GM18520 (cell line): ENCODE measurements at regions not wholly inside any gene's neighbourhood (a gene's known extent, or its start where the extent isn't known, plus 50 kb on each side); places are given as distances from the start of the nearest gene placed in this dataset.
"Not testable (repeated sequence)": the region's sequence is repeated elsewhere in the genome, so short reads cannot be mapped to it uniquely, and the experiment has no call there.

ENCODE experiments used
- ATAC-seq: cut with Tn5 transposase; IDR thresholded peaks from one replicate; pipeline ENCODE4 v1.9.1; 2021; ENCODE audit not compliant: unreplicated experiment

DNA sequence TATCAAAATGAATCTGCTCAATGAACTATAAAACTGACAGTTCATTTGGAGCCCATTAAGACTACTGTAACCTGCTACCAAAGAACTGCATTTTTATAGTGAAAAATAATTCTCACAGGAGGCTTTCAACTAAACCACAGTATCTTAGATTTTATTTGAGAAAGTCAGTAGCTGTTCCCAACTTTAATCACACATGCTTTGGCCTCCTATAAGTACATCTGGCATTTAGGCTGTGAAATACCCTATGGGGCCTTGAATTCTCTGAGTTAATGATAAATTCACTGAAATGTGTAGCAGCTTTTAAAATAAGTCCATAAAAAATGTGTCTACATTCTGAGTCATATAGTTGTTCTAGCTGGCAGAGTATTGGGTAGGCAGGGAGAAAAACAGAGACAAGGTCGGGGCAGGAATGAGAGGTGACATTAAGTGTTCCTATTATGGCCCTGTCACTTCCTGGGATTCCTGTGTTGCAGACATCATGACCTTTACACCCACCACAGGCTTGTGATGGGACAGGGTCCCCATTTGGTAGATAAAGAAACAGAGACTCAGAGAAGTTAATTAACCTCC is 588.8 kb downstream of the REEP3 start:
- no peak for ATAC-seq

DNA sequence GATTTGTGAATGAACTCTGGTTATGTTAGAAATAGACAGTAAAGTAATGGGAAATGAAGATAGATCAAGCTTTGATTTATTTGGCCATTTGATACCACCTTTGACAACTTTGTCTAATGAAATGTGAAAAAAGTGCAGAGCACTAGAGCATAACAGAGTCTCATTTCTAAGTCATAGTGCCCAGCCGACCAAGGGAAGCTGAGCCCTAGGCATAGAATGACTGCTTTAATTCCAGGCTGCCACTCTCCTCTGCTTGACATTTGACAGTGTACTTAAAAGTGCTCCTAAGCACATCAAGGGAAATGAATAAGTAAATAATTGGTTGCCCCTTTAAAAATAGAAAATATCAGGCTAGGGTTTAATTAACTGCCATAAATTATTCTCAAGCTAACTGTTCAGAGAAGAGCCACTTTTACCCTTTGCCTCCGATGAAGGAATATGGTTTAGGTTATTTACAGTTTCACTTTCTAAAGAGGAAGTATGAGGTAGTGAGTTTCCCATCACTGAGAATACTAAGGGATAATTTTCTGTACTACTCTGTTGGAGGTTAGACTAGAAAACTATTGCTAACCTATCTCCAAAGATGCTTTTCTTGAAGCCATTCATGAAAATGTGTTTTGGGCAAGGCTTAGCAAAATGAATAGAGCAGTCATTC is 591.6 kb downstream of the REEP3 start:
- no peak for ATAC-seq

DNA sequence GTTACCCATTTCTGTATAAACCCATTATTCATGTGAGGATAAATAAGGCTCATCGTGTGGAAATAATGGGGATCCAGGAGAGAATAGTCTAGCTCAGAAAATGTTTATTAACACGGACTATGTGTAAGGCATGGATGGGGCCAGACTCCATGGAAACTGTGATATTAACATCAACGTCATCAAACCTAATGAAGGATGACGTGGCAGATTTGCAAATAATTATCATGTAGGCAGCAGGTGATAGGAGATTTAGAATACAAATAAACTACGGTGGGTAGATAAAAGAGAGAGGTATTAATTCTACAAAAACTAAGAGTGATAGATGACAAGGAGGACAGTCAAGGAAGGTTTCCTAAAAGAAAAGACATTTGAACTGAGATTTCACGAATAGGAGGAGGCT is 592.2 kb downstream of the REEP3 start:
- no peak for ATAC-seq

DNA sequence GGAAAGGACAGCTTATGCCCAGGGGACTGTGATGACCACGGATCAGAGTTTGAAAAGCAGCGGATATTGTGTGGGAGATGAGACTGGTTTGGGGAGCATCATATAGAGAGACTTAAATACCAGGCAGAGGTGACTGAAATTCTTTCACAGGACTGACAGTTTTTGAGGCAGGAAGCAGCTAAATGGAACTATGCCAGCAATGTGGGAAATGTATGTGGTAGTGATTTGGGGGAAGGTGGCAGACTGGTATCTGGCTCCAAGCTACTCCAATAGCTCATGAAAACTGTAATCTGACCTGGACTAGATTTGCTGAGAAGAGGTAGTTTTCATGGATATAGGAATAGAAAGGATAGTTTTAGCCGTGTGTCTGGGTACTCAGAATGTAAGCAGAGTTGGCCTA is 592.6 kb downstream of the REEP3 start:
- no peak for ATAC-seq

DNA sequence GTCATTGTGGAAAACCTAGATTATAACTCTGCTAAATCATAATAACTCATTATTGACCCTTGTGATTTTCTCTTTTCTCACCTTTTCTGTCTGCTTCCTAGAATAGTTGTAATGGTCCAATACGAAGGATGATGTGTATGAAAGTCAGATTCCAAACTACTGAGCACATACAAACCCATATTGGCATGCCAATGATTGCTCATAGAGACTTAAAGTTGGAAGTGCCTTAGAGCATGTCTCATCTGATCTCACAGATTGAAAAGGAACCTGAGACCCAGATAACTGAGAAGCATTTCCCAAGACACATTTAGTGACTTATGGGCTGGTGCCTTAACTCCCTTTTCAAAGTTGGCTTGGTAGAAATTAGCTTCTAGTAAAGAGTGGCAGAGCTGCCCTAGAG is 594.3 kb downstream of the REEP3 start:
- no peak for ATAC-seq

DNA sequence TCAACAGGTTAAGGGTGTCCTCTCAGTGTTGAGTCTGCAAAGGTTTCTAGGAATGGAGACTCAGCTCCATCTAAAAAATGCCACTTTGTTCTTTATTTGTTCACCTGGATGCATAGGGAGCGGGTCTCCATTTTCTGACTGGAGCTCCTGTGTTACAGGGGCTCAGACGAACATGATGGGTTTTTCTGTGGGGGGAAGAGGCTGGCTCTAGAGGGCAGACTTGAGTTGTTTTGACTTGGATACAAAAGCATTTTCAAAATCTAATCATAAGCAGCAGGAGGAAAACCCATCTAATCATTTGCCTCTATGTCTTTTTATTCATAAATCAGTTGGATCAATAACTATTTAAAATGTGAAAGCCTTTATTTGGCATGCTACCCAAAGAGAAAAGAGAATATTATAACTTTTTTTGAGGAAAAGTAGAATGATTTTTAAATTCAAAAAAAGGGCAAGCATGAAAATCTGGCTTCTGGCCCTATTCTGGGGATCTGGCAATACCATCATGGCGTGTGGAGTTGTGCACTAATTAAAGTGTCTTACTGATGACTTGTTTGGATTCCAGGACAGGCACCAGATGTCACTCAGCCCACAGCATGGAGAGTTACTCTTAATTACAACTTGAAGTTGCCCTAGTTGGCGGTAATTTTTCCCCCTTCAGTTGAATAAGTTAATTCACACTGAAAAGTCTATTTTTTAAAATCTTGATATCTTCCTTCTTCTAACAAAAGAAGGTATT is 594.9 kb downstream of the REEP3 start:
- no peak for ATAC-seq

DNA sequence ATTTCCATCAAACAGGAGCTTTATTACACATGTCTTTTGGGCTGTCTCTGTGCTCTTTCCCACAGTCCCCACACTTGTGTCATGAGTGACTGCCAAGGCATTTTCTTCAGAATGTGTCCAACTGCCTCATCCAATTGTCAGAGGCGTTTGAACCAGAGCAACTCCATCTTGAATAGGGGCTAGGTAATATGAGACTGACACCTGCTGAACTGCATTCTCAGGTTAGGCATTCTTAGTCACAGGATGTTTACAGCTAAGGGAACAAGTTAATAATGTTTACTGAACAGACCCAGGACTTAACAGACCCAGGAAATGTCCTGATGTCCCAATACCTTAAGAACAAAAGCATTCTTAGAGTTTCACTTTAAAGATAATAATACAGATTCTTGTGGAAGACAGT is 595.5 kb downstream of the REEP3 start:
- no peak for ATAC-seq

DNA sequence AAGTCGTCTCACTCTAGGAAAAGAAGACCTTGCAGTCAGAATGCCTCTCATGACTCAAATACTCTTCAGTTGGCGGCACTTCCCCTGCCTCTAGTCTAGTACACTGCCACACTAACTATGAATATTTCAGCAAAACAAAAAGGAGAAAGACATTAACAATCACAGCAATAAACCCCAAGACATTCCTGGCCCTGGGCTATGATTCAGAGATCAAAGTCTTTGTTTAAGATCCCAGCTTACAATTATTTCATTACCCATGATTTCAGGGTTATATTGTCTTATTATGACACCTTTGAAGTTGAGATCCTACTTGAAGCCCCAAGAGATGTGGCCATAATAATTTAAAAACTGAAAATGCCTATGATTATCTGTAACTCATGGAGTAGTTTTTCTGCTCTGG is 597.5 kb downstream of the REEP3 start:
- ATAC-seq: no peak

DNA sequence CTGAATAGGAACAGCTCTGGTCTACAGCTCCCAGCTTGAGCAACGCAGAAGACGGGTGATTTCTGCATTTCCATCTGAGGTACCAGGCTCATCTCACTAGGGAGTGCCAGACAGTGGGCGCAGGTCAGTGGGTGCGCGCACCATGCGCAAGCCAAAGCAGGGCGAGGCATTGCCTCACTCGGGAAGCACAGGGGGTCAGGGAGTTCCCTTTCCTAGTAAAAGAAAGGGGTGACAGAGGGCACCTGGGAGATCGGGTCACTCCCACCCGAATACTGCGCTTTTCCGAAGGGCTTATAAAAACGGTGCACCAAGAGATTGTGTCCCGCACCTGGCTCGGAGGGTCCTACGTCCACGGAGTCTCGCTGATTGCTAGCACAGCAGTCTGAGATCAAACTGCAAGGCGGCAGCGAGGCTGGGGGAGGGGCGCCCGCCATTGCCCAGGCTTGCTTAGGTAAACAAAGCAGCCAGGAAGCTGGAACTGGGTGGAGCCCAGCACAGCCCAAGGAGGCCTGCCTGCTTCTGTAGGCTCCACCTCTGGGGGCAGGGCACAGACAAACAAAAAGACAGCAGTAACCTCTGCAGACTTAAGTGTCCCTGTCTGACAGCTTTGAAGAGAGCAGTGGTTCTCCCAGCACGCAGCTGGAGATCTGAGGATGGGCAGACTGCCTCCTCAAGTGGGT is 599.2 kb downstream of the REEP3 start:
- ATAC-seq: not testable (repeated sequence)

DNA sequence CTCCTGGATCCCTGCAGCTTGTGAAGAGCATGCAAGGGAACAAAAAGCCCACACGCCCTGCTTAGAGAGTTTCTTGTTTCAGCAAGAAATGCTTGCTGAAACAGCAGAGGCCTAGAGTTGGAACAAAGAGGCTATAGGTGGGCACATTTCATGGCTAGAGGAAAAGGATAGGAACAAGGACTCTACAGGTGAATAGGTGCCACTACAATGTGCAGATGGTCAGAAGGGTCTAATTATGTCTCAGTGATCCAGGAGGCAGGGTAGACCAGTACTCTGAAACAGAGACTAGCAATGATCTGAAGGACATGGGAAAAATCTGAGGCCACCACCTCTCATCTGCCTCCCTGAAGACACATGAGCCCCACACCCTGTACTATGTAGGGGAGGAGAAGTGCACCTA is 609.0 kb downstream of the REEP3 start:
- no peak for ATAC-seq

DNA sequence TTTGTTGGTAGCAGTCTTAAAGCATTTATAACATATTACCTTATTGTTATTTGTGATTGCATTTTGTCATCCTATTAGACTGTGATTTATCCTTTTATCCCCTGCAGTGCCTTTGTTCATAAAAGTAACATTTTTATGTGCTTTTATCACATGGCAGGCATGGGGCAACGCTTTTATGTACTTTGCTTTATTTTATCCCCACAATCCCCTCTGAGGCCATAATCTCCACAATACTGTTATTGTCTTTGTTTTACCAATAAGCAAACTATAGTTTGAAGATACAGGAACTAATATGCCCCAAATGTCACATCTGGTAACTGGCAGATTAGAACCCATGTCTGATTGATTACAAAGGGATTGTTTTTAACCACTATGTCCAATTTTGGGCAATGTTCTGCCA is 613.5 kb downstream of the REEP3 start:
- no peak for ATAC-seq

DNA sequence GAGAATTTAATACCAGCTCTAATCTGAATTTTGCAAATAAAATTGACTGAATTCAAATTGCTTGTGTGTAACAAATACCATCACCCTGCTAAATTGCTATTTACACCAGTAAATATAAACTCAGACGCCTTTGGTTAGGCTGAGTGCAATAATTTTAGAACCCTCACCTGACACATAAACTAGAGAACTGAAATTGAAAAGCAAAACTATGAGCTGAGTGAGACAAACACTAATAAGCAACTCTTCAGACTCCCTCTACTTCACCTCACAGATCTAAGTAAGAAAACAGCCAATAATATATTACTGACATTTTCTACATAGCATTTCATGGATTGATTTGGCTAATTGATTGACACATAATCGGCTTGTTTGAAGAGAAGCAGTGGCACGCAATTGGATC is 621.2 kb downstream of the REEP3 start:
- no peak for ATAC-seq

DNA sequence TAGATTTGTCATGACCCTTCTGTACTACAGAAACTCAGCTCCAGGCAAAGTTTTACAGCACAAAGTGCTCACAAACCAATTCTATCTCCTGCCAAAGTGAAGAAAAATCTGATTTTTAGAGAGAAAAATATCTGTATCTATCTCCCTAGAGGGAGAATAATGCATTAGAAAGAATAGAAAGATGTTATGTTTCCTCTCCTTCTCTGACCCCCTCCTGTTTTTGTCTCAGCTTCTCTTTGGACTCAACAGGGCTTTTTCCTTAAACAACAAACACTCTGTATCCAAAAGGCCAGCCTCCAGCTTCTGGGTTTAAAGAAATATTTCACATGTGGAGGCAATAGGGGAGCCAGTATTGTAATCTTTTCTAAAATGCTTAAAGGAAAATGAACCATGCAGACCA is 627.4 kb downstream of the REEP3 start:
- ATAC-seq: no peak

DNA sequence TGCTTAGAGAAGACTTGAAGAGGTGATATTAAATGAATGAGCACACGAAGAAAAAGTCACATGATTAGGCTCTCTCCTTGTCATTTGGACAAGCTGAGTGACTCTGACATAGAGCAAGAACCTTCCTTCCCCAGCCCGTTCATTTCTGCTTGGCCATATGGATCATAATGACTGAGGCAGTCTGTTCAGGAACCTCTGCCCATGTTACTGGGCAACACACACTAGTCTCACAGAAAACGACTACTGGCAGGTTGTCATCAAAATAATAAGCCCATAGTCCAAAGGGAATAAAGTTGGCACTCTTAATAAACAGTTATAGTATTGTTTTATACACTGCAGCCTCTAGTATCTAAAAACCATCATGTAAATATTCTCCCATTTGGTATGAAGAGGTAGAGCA is 635.0 kb downstream of the REEP3 start:
- no peak for ATAC-seq

DNA sequence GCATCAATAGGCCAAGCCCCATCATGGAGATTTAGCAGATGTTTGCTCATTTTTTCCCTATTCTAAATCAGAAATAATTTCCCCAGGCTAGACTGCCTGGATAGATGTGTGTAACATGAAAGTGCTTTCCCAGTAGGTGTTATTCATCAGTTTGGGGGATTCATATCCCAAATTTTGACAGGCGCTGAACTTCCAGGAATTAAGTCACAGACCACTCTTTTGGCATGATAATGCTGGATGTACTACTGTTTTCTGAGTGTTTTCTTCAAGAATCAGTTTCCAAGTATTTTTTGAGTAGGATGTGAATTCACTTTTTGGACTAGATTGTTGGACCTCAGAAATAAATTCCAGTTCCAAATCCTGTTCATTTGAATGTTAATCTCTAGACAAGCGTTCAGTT is 637.4 kb downstream of the REEP3 start:
- no peak for ATAC-seq

DNA sequence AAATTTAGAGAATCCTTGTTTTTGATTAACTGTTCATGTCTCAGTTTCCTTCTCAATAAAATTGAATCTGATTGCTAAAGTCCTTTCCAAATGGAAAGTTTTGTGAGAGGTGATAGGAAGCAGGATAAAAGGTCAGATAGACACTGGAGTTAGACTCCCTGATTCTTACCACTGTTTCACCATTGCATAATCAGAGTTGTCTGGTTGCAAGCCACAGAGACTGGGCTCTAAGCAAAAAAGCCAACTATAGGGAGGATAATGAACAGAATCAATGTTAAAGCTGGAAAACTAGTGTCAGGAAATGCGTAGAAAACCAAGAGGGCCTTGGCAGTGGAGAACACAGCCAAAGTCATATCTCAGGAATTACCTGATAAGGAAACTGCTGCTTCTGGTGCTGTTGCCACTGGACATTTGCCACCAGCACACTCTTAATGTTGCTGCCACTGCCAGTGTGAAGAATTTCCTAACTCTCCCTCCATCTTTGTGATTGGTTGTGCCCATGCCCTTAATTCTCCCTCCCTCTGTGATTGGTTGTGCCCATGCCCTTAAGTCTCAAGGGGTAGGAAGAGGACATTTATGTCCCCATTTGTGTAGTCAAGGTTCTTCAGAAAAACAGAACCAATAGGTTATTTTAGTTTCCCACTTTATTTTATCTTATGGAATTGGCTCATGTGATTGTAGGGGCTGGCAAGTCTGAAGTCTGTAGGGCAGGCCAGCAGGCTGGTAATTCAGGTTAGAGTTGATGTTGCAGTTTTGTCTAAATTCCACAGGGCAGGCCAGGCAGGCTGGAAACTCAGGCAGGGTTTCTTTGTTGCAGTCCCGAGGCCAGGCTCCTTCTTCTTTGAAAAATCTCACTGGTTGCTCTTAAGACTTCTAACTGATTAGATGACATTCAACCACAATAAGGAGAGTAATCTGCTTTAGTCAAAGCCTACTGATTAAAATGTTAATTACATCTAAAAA is 639.0 kb downstream of the REEP3 start:
- ATAC-seq: no peak

DNA sequence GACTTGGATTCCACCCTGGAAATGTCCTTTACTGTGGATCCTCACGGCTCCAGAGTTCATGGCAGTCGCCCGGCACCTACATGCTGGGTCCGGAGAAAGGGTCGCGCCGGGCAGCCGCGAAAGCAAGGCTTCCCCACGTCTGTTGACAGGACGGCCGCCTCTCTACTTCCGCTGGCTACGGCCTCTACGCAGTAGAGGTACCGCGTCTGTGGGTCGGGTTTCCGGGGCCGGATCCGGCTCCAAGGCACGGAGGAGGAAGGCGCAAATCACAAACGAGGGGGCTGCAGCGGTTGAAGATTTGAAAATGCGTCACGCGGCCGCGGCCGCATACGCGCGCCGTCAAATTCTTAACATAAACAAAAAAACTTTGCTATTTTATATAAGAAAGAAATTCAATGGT is 649.6 kb downstream of the REEP3 start:
- ATAC-seq: no peak

DNA sequence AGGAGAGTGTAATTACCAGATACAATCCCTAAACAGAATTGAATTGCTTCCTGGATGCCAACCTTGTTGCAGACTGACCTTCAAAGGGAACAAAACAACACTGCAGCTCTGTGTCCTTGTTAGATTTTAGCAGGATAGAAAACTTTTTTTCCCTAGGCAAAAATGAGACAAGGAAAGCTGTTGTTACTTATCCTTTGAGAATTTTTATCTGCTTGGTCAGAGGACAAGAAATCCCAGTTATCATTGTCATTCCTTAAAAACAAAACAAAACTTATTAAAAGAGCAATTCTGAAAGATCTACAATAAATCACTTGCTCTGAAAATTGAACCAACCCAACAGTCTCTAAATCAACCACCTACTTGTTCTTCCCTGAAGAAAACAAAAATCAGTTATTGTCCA is 652.6 kb downstream of the REEP3 start:
- no peak for ATAC-seq

DNA sequence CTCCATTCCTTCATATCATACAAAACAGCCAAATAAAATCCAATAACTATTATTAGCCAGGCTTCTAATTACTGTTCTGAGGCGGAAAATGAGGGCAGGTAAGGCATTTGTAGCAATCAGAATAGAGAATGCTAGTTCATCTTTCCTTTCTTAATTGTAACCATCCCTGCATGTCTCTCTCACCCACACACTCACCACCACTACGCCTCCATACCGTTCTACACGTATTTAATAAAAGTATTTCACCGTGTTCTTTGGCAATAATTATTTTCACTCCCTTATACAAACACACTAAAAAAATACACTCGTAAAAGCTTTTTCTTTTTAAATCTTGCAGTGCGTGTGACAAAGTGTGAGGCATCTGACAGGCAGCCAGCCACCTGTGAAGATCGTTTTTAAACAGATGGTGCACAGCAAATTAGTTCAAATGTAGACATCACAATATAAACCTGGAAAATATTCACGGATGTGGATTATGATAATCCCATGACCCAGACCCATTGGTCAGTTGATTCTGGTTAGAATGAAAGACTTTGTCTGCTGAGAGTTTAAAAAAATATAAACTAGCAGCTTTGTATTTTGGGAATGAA is 653.6 kb downstream of the REEP3 start:
- no peak for ATAC-seq

DNA sequence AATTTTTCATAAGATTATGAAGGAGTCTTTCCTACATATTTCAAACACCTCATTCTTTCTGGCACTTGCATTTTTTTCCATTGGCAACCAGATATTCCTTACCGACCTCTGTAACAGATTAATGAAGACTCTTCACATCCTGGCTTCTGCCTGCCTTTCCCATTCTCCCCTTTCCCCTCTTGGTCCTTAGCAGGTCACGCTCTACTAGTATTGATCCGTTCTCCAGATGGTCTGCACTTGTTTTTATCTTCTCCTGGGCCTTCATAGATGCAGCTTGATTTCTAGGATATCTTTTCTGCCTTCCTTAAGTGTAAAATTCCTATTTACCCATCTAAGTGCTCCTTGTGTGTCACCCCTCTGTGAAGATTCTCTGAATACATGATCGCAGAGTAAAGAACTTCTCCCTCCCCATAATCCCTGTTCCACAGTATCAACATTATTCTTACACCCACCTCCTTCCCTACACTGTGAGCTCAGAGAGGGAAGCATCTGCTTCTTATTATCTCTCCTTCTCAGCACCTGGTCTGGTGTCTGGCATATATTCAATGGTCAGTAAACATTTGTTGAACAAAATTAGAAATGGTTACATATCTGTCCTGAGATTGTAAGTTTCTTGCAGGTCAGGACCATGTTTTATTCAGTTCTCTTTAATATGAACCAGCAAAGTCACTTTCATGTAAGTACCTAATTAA is 654.2 kb downstream of the REEP3 start:
- ATAC-seq: no peak
